ENCODE measurements at regions not wholly inside any gene's neighbourhood (a gene's known extent, or its start where the extent isn't known, plus 50 kb on each side); places are given as distances from the start of the nearest gene placed in this dataset.
A peak's percentile ranks its signal among the peaks of the same experiment; 100 is the strongest.

DNA sequence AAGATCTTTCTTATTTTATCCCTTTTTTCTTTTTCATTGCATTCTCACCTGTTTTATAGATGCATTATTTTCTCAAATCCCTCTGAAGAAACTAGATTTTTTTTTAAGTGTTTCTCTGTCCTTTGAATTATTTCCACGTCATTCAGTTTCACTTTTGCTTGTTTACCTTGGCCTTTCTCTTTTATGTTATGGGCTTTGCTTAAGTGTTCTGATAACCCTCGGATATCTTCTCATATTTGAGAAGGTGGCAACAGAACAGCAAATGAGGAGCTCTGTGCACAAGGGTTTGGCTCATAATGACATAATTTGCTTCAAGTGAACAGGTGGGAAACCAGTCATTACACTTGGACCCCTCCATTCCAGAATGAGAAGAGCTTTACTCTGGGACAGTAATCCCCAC lies 111.9 kb downstream of the C1D start:
- no peak overlapping the region for H3K4me3 ChIP-seq (ENCODE audit: low read length)
- H3K9ac ChIP-seq (ENCODE audit: low read length) = no peak overlapping the region
- H3K27me3 ChIP-seq (replicated peaks; ENCODE audit: control insufficient read depth, insufficient read depth, low read length) = no peaks in the 10 kb centered on the region
- H3K4me1 ChIP-seq (ENCODE audit: control insufficient read depth, insufficient read depth, low read length) = no peaks in the 10 kb centered on the region
- no peaks in the 10 kb centered on the region for H3K36me3 ChIP-seq (ENCODE audit: control insufficient read depth, insufficient read depth, low read length, severe bottlenecking)
- DNase-seq (ENCODE audit: low read depth) = no peak
- H3K9me3 ChIP-seq (ENCODE audit: control insufficient read depth, low read length) = no peaks in the 10 kb centered on the region

DNA sequence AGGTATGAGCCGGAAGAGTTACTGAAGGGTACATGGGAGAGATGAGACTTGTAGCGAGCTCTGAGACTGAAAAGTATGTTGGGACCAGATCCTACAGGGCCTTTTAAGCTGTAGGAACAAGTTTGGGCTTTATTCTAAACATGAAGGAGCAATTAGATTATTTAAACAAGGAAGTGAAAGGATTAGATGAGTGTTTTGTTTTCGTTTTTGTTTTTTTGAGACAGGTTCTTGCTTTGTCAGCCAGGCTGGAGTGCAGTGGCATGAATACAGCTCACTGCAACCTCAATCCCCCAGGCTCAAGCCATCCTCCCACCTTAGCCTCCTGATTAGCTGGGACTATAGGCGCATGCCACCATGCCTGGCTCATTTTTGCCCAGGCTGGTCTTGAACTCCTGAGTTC lies 110.7 kb downstream of the C1D start:
- Histone ChIP-seq H3K9ac (ENCODE audit: low read length) (no peak overlapping the region), H3K36me3 (ENCODE audit: control insufficient read depth, insufficient read depth, low read length, severe bottlenecking) (no peaks in the 10 kb centered on the region), H3K4me3 (ENCODE audit: low read length) (no peak overlapping the region), H3K4me1 (ENCODE audit: control insufficient read depth, insufficient read depth, low read length) (no peaks in the 10 kb centered on the region), H3K9me3 (ENCODE audit: control insufficient read depth, low read length) (peaks cover 1% of the 10 kb centered on the region), H3K27me3 (replicated peaks; ENCODE audit: control insufficient read depth, insufficient read depth, low read length) (no peaks in the 10 kb centered on the region)
- no peak for DNase-seq (ENCODE audit: low read depth)

DNA sequence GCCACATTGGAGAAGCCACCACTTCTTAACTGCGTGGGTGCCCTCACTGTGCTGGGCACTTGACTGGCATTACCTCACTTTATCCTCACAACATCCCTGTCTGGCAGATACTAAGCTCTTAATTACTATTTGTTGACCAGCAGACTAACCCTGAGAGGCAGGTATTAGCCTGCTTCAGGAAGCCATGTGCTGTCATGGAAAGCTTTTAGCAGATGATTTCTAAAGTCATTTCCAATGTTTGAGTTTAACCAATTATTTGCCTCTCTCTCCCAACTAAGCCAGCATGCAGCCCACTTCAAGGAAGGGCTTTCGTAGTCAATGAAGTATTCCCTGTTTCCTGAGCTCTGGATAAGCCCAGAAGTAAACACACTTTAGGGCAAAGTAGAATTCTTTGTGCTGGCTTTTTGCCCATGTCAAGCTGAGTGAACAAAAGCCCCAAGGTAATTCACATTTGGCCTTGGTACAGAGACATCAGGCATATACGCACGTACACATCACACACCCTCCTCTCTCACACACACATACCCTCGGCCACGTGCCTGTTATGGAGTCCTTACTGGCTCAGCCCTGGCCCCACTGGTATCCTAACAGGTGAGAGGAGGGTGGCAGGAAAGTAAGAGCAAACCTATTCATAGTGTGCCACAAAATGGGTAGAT lies 108.6 kb downstream of the C1D start:
- peaks cover 18% of the 10 kb centered on the region for H3K9me3 ChIP-seq (ENCODE audit: control insufficient read depth, low read length)
- no peaks in the 10 kb centered on the region for H3K36me3 ChIP-seq (ENCODE audit: control insufficient read depth, insufficient read depth, low read length, severe bottlenecking)
- H3K4me1 ChIP-seq (ENCODE audit: control insufficient read depth, insufficient read depth, low read length) = no peaks in the 10 kb centered on the region
- H3K27me3 ChIP-seq (replicated peaks; ENCODE audit: control insufficient read depth, insufficient read depth, low read length) = no peaks in the 10 kb centered on the region
- H3K9ac ChIP-seq (ENCODE audit: low read length) = no peak overlapping the region
- no peak for DNase-seq (ENCODE audit: low read depth)
- no peak overlapping the region for H3K4me3 ChIP-seq (ENCODE audit: low read length)

DNA sequence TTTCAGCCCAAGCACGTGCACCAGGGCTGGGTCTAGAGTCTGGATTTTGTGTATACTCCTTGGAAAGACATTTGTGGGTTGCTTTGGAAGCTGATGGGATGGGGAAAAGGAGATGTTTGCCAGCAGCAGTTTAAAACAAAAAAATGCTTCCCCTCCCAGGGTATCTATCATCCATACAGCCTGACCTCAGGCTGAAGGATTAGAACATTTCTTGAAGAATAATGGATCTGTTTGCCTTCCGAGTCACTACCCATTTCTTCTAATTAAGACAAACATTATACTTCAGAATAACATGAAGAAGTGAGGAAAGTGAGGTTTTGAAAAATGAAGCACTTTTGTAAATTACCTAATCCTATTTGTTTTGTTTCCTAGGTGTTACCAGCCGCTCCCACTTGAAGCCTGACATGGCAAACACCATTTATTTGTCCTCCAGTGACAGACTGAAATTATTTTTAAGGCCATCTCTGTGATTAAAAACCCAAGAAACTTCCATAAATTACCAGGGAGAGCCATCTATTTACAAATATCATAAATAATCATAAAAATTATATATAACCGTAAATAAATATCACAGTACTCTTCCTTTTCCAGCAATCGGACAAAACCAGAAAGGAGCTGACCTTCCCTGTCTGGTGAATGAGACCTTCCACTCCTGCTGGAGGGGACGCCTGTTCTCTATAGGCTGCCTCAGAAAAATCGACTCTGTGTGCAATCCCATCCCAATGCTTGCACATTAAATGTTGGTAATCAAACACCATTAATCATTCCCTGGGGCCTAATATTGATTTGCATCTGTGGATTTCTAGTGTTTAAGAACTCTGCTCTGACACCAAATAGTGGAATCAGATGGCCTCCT lies 106.8 kb downstream of the C1D start:
- Histone ChIP-seq H3K27me3 (replicated peaks; ENCODE audit: control insufficient read depth, insufficient read depth, low read length) (no peaks in the 10 kb centered on the region), H3K36me3 (ENCODE audit: control insufficient read depth, insufficient read depth, low read length, severe bottlenecking) (no peaks in the 10 kb centered on the region), H3K9ac (ENCODE audit: low read length) (no peak overlapping the region), H3K4me1 (ENCODE audit: control insufficient read depth, insufficient read depth, low read length) (no peaks in the 10 kb centered on the region), H3K4me3 (ENCODE audit: low read length) (no peak overlapping the region), H3K9me3 (ENCODE audit: control insufficient read depth, low read length) (peaks cover 19% of the 10 kb centered on the region)
- DNase-seq (ENCODE audit: low read depth) = no peak

DNA sequence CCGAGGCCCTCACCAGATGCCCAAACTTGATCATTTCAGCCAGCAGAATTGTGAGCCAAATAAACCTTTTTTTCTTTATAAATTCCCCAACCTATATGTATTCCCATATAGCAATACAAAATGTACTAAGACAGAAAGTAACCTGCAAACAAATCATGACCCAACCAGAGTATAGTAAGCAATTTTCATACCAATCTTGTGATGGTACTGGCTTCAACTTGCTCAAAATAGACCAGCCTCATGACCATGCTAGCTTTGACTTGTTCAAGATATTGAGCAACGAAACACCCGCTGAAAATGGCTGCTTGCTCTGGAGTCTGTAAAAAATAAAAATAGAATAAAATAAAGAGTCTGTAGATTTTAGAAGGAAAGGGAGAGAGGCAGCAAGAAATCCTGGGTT lies 97.6 kb downstream of the C1D start:
- H3K4me1 ChIP-seq (ENCODE audit: control insufficient read depth, insufficient read depth, low read length) = no peaks in the 10 kb centered on the region
- no peaks in the 10 kb centered on the region for H3K36me3 ChIP-seq (ENCODE audit: control insufficient read depth, insufficient read depth, low read length, severe bottlenecking)
- DNase-seq (ENCODE audit: low read depth) = peak; percentile 6
- no peaks in the 10 kb centered on the region for H3K9me3 ChIP-seq (ENCODE audit: control insufficient read depth, low read length)
- no peak overlapping the region for H3K4me3 ChIP-seq (ENCODE audit: low read length)
- H3K27me3 ChIP-seq (replicated peaks; ENCODE audit: control insufficient read depth, insufficient read depth, low read length) = no peaks in the 10 kb centered on the region
- no peak overlapping the region for H3K9ac ChIP-seq (ENCODE audit: low read length)

DNA sequence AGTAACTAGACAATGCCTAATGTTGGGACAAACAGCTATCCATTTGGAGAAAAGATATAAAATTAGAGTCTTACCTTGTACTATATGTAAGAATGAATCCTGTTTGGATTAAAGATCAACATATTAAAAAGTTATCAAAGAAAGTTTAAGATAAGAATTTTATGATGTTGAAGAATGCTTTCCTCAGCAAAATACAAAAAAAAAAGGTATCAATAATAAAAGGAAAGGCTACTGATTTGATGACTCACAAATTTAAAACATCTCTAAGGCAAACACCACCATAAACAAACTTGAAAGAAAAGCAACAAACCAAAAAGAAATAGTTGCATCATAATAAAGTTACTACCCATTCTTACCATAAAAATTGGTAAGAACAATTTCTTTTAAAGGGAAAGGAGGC lies 92.7 kb downstream of the C1D start:
- no peak for DNase-seq (ENCODE audit: low read depth)
- no peaks in the 10 kb centered on the region for H3K36me3 ChIP-seq (ENCODE audit: control insufficient read depth, insufficient read depth, low read length, severe bottlenecking)
- H3K9ac ChIP-seq (ENCODE audit: low read length) = no peak overlapping the region
- H3K4me1 ChIP-seq (ENCODE audit: control insufficient read depth, insufficient read depth, low read length) = peaks cover 9% of the 10 kb centered on the region
- H3K27me3 ChIP-seq (replicated peaks; ENCODE audit: control insufficient read depth, insufficient read depth, low read length) = no peaks in the 10 kb centered on the region
- H3K9me3 ChIP-seq (ENCODE audit: control insufficient read depth, low read length) = no peaks in the 10 kb centered on the region
- H3K4me3 ChIP-seq (ENCODE audit: low read length) = no peak overlapping the region

DNA sequence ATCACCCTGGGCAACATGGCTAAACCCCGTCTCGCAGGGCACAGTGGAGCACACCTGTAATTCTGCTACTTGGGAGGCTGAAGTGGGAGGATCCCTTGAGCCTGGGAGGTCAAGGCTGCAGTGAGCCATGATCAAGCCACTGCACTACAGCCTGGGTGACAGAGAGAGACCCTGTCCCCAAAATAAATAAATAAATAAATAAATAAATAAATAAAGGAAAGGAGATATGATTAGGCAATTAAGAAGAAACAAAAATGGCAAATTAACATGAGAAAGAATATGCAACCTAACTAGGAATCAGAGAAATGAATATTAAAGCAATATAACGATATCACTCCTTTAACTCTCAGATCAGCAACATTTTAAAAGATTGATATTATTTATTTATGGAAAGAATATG lies 92.3 kb downstream of the C1D start:
- Histone ChIP-seq H3K36me3 (ENCODE audit: control insufficient read depth, insufficient read depth, low read length, severe bottlenecking) (no peaks in the 10 kb centered on the region), H3K9ac (ENCODE audit: low read length) (no peak overlapping the region), H3K9me3 (ENCODE audit: control insufficient read depth, low read length) (no peaks in the 10 kb centered on the region), H3K27me3 (replicated peaks; ENCODE audit: control insufficient read depth, insufficient read depth, low read length) (no peaks in the 10 kb centered on the region), H3K4me1 (ENCODE audit: control insufficient read depth, insufficient read depth, low read length) (peaks cover 14% of the 10 kb centered on the region), H3K4me3 (ENCODE audit: low read length) (no peak overlapping the region)
- no peak for DNase-seq (ENCODE audit: low read depth)

DNA sequence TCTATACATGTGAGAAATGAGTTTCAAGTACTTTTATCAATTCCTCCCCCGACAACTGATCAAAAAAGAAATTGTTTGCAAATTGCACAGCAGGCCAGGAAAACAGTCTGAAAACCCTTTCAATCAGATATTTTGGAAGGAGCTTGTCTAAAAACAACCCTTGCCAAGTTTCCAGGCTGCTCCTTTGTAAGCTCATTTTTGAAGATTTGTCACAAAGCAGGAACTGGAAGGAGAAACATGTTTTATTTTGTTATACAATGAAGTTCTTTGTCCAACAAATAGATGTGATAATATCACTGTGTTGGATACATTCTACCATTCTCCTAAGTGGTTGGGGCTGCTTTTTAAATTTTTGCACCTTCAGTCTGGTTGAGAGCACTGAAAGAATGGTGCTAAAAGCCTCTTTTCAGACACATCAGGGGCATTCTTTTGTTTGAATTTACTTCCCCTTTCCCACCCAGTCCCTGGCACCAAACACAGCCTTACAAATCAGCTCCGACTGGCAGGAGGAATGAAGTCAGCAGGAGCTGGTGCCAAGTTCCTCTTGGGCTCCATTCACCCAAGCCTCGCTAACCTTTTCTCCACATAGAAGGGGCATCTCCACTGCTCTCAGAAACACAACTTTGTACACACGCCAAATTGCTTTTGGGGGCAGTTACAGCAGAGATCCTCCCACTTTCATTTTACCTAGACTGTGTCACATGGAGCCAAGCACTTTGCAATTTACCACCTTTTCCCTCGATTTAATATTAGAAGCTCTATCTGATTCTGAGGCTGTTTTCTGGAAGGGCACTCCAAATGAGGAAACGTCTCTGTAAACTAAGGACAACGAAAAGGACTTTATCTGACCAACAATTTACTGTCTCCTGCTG lies 88.0 kb downstream of the C1D start:
- Histone ChIP-seq H3K9ac (ENCODE audit: low read length) (peak overlapping the region; percentile 46), H3K36me3 (ENCODE audit: control insufficient read depth, insufficient read depth, low read length, severe bottlenecking) (no peaks in the 10 kb centered on the region), H3K4me1 (ENCODE audit: control insufficient read depth, insufficient read depth, low read length) (peaks cover 16% of the 10 kb centered on the region), H3K4me3 (ENCODE audit: low read length) (peak overlapping the region; percentile 43), H3K27me3 (replicated peaks; ENCODE audit: control insufficient read depth, insufficient read depth, low read length) (no peaks in the 10 kb centered on the region), H3K9me3 (ENCODE audit: control insufficient read depth, low read length) (no peaks in the 10 kb centered on the region)
- no peak for DNase-seq (ENCODE audit: low read depth)

DNA sequence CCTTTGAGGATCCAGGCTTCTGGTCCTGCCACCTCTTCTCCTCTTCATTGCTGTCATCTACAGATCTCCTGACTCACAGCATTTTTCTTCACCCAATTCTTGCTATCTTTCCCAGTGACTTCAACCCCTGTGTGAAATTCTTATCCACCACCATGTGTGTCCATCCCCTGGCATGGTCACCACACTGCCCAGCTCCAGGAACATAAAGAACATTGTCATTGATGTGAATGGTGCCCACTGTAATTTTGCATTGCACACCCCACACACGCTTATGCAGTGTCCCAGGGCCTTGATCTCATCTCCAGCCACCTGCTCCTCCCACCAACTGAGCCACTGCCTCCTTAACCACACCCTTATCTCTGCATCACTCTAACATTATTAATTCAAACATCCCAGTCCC lies 85.3 kb downstream of the C1D start:
- DNase-seq (ENCODE audit: low read depth) = no peak
- H3K9ac ChIP-seq (ENCODE audit: low read length) = no peak overlapping the region
- no peaks in the 10 kb centered on the region for H3K27me3 ChIP-seq (replicated peaks; ENCODE audit: control insufficient read depth, insufficient read depth, low read length)
- H3K36me3 ChIP-seq (ENCODE audit: control insufficient read depth, insufficient read depth, low read length, severe bottlenecking) = no peaks in the 10 kb centered on the region
- no peak overlapping the region for H3K4me3 ChIP-seq (ENCODE audit: low read length)
- H3K4me1 ChIP-seq (ENCODE audit: control insufficient read depth, insufficient read depth, low read length) = peaks cover 16% of the 10 kb centered on the region
- no peaks in the 10 kb centered on the region for H3K9me3 ChIP-seq (ENCODE audit: control insufficient read depth, low read length)

DNA sequence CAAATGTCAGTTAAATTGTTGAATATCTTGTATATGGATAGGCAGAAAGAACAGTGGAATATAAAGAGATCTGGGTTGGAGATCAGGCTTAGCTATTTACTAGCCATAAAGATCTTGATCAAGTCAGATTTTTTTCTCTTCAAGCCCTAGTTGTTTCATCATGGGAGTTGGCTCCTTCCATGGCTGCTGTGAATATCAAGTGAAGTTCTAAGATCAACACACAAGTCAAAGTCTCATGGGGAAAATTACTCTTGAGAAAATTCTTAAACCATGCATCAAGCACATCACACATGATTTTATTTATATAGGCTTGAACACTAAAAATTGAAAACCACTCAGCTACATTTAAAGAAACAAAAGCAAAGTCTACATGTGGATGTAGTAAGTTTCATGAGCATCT lies 79.8 kb downstream of the C1D start:
- no peaks in the 10 kb centered on the region for H3K9me3 ChIP-seq (ENCODE audit: control insufficient read depth, low read length)
- no peak overlapping the region for H3K9ac ChIP-seq (ENCODE audit: low read length)
- no peaks in the 10 kb centered on the region for H3K4me1 ChIP-seq (ENCODE audit: control insufficient read depth, insufficient read depth, low read length)
- H3K36me3 ChIP-seq (ENCODE audit: control insufficient read depth, insufficient read depth, low read length, severe bottlenecking) = no peaks in the 10 kb centered on the region
- DNase-seq (ENCODE audit: low read depth) = peak; percentile 4
- H3K4me3 ChIP-seq (ENCODE audit: low read length) = no peak overlapping the region
- H3K27me3 ChIP-seq (replicated peaks; ENCODE audit: control insufficient read depth, insufficient read depth, low read length) = no peaks in the 10 kb centered on the region

DNA sequence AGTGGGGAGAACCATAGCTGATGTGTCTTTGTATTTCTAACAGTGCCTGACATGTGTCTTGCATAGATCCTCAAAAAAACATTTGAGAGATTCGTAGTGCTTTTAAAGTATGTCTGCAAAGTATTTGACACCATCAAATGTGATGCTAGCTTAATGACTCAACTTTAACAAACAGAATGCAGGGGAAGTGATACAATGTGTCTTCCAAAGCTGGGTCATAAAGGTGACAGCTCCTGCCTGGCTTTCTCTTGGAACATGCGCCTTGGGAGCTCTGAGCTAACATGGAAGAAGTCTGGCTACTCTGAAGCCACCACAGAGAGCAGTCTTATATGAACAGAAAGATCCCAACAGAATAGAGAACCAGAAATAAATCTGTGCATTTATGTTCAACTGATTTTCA lies 78.2 kb downstream of the C1D start:
- H3K4me3 ChIP-seq (ENCODE audit: low read length) = no peak overlapping the region
- no peaks in the 10 kb centered on the region for H3K27me3 ChIP-seq (replicated peaks; ENCODE audit: control insufficient read depth, insufficient read depth, low read length)
- H3K9me3 ChIP-seq (ENCODE audit: control insufficient read depth, low read length) = no peaks in the 10 kb centered on the region
- H3K36me3 ChIP-seq (ENCODE audit: control insufficient read depth, insufficient read depth, low read length, severe bottlenecking) = no peaks in the 10 kb centered on the region
- H3K9ac ChIP-seq (ENCODE audit: low read length) = no peak overlapping the region
- H3K4me1 ChIP-seq (ENCODE audit: control insufficient read depth, insufficient read depth, low read length) = no peaks in the 10 kb centered on the region
- DNase-seq (ENCODE audit: low read depth) = no peak

All from adipocyte (in vitro differentiated cells).